Mesenchymal stem cell (in vitro differentiated cells and primary cell): ENCODE measurements at regions not wholly inside any gene's neighbourhood (a gene's known extent, or its start where the extent isn't known, plus 50 kb on each side); places are given as distances from the start of the nearest gene placed in this dataset.

Source experiments
- DNase-seq: peaks from one replicate; pipeline ENCODE4 v3.0.0-alpha.2; 2013
- H2AFZ ChIP-seq: one replicate; pipeline ENCODE4 v1.6.1; 2013; ENCODE audit warnings: low read depth, mild to moderate bottlenecking, control low read depth, inconsistent platforms, low read length, moderate library complexity
- H2AK5ac ChIP-seq: 2 replicates; pipeline ENCODE4 v1.6.1; 2013; ENCODE audit warnings: low read length, moderate library complexity, mild to moderate bottlenecking, inconsistent platforms; ENCODE audit not compliant: severe bottlenecking
- H2BK120ac ChIP-seq: one replicate; pipeline ENCODE4 v1.6.1; 2013; ENCODE audit warnings: low read depth, mild to moderate bottlenecking, inconsistent platforms, low read length, moderate library complexity
- H2BK12ac ChIP-seq, 2 experiments: one replicate each; pipeline ENCODE4 v1.6.1; 2013; ENCODE audit warnings: inconsistent platforms in 2 of 2, low read length in 2 of 2, mild to moderate bottlenecking in 2 of 2, moderate library complexity in 2 of 2, control low read depth in 1 of 2
- H2BK15ac ChIP-seq: one replicate; pipeline ENCODE4 v1.6.1; 2013; ENCODE audit warnings: mild to moderate bottlenecking, low read depth, inconsistent platforms; ENCODE audit not compliant: poor library complexity, severe bottlenecking
- H2BK5ac ChIP-seq: 2 replicates; pipeline ENCODE4 v1.6.1; 2013; ENCODE audit warnings: low read depth, mild to moderate bottlenecking, low read length, control low read depth, inconsistent platforms; ENCODE audit not compliant: poor library complexity, severe bottlenecking
- H3K14ac ChIP-seq, 2 experiments: one replicate each; pipeline ENCODE4 v1.6.1; 2013; ENCODE audit warnings: inconsistent platforms in 2 of 2, low read length in 2 of 2, control low read depth in 1 of 2, mild to moderate bottlenecking in 1 of 2, moderate library complexity in 1 of 2
- H3K18ac ChIP-seq, 2 experiments: one replicate each; pipeline ENCODE4 v1.6.1; 2013; ENCODE audit warnings: inconsistent platforms in 2 of 2, low read length in 2 of 2, control low read depth in 1 of 2, low read depth in 1 of 2, mild to moderate bottlenecking in 1 of 2
- H3K23ac ChIP-seq, 2 experiments: one replicate each; pipeline ENCODE4 v1.6.1; 2013; ENCODE audit warnings: inconsistent platforms in 2 of 2, low read length in 2 of 2, mild to moderate bottlenecking in 2 of 2, moderate library complexity in 2 of 2, control low read depth in 1 of 2
- H3K27ac ChIP-seq: 2 replicates; pipeline ENCODE4 v1.5.1; 2013; ENCODE audit warnings: mild to moderate bottlenecking, moderate library complexity, low read length, control low read depth, inconsistent platforms; ENCODE audit not compliant: poor library complexity, severe bottlenecking
- H3K27me3 ChIP-seq, 2 experiments: 2 replicates each; pipeline versions ENCODE4 v1.6.1 to v1.7.0; 2013; ENCODE audit warnings: low read length in 2 of 2, mild to moderate bottlenecking in 2 of 2, moderate library complexity in 2 of 2, control low read depth in 1 of 2, inconsistent platforms in 1 of 2; ENCODE audit not compliant: control insufficient read depth in 1 of 2, insufficient read depth in 1 of 2
- H3K36me3 ChIP-seq, 2 experiments: 2 replicates each; pipeline versions ENCODE4 v1.6.1 to v1.7.0; 2013; ENCODE audit warnings: low read length in 2 of 2, control low read depth in 1 of 2, inconsistent platforms in 1 of 2, low read depth in 1 of 2, mild to moderate bottlenecking in 1 of 2; ENCODE audit not compliant: insufficient read depth in 2 of 2, control insufficient read depth in 1 of 2
- H3K4ac ChIP-seq, 2 experiments: one replicate each; pipeline ENCODE4 v1.6.1; 2013; ENCODE audit warnings: inconsistent platforms in 2 of 2, low read length in 2 of 2, mild to moderate bottlenecking in 2 of 2, moderate library complexity in 2 of 2, control low read depth in 1 of 2, low read depth in 1 of 2
- H3K4me1 ChIP-seq: 2 replicates; pipeline ENCODE4 v1.6.1; 2013; ENCODE audit warnings: low read depth, low read length, control low read depth; ENCODE audit not compliant: control insufficient read depth, insufficient read depth
- H3K4me2 ChIP-seq: 2 replicates; pipeline ENCODE4 v1.6.1; 2013; ENCODE audit warnings: low read length, mild to moderate bottlenecking, inconsistent platforms; ENCODE audit not compliant: poor library complexity, severe bottlenecking
- H3K4me3 ChIP-seq, 2 experiments: 2 replicates each; pipeline versions ENCODE4 v1.5.1 to v1.7.0; 2013; ENCODE audit warnings: low read length in 2 of 2, mild to moderate bottlenecking in 2 of 2, control low read depth in 1 of 2, low read depth in 1 of 2; ENCODE audit not compliant: insufficient read depth in 1 of 2
- H3K79me1 ChIP-seq: replicated peaks from 2 replicates; pipeline ENCODE4 v1.6.1; 2013; ENCODE audit warnings: mild to moderate bottlenecking, control low read depth, low read length, inconsistent platforms; ENCODE audit not compliant: poor library complexity, severe bottlenecking
- H3K9ac ChIP-seq: 2 replicates; pipeline ENCODE4 v1.7.0; 2013; ENCODE audit warnings: mild to moderate bottlenecking, low read length, moderate library complexity
- H3K9me3 ChIP-seq: 2 replicates; pipeline ENCODE4 v1.7.0; 2013; ENCODE audit warnings: mild to moderate bottlenecking, low read length; ENCODE audit not compliant: control insufficient read depth
- H4K8ac ChIP-seq: one replicate; pipeline ENCODE4 v1.6.1; 2013; ENCODE audit warnings: inconsistent platforms, mild to moderate bottlenecking, low read length, moderate library complexity
- H4K91ac ChIP-seq: one replicate; pipeline ENCODE4 v1.6.1; 2013; ENCODE audit warnings: mild to moderate bottlenecking, low read length, inconsistent platforms
- WGBS: methylation state at CpG from one replicate; pipeline ENCODE4 v1.1.7; 2013; ENCODE audit warnings: mixed read lengths; 5-methylcytosine and 5-hydroxymethylcytosine counted together

DNA sequence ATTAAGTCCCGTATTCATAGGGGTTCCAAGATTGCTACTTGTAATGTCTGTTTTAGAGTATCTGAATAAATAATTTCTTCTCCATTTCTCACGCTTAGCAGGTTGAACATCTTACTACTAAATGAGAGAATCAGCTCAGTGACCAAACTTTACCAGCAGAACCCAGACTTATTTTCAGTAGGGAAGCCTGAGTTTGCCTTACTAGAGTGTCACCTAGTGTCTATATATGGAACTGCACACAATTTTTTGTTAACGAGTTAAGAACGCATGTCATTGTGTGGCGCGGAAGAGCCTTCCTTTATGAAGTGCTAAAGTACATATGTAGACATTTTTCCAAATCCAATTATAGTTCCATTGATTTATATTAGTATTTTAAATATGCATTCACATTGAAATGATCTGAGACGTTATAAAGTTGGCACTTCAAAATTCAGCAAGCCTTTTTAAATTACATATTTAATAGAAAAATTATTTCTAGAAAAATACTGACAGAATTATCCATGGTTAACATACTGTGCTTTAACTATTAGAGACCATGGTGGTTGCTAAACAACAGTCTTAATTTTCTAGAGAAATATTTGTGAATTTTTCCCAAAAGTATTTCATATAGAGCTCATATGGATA, 88.3 kb downstream of the RPS29 start:
- Histone ChIP-seq H2AFZ (no peak overlapping the region), H3K4me2 (no peak overlapping the region), H3K14ac (no peak overlapping the region), H3K4me3 (no peak overlapping the region), H4K91ac (no peak overlapping the region), H3K36me3 (no peaks in the 10 kb centered on the region), H3K18ac (no peak overlapping the region), H3K27me3 (peaks cover 27 to 30% of the 10 kb centered on the region in 2 experiments), H3K23ac (no peak overlapping the region), H2BK12ac (no peak overlapping the region), H2BK5ac (no peak overlapping the region), H2BK15ac (no peak overlapping the region), H2BK120ac (no peak overlapping the region), H3K4me1 (no peaks in the 10 kb centered on the region), H2AK5ac (no peak overlapping the region), H3K9ac (no peak overlapping the region), H4K8ac (no peak overlapping the region), H3K9me3 (no peaks in the 10 kb centered on the region), H3K4ac (no peak overlapping the region), H3K27ac (no peak overlapping the region), H3K79me1 (no peaks in the 10 kb centered on the region)
- no CpG with 5 or more reads among the region's 7 CpGs for WGBS
- peak; percentile 70 for DNase-seq

GRCh38 chr14:49497267-49497666, 88.9 kb downstream of the RPS29 start:
- no peaks in the 10 kb centered on the region for H3K9me3 ChIP-seq
- no peak overlapping the region for H3K4me3 ChIP-seq
- no peak overlapping the region for H2AK5ac ChIP-seq
- no peaks in the 10 kb centered on the region for H3K79me1 ChIP-seq
- no peak for DNase-seq
- H2BK12ac ChIP-seq = no peak overlapping the region
- no peak overlapping the region for H4K91ac ChIP-seq
- H2BK15ac ChIP-seq = no peak overlapping the region
- H3K27me3 ChIP-seq = peaks cover 27 to 30% of the 10 kb centered on the region in 2 experiments
- no peak overlapping the region for H3K9ac ChIP-seq
- H3K14ac ChIP-seq = no peak overlapping the region
- no peak overlapping the region for H2BK120ac ChIP-seq
- no peak overlapping the region for H3K23ac ChIP-seq
- H3K18ac ChIP-seq = no peak overlapping the region
- no peaks in the 10 kb centered on the region for H3K4me1 ChIP-seq
- 100% methylated on average over 2 of the region's 7 CpGs for WGBS
- no peak overlapping the region for H2BK5ac ChIP-seq
- no peak overlapping the region for H4K8ac ChIP-seq
- H3K4ac ChIP-seq = no peak overlapping the region
- no peak overlapping the region for H3K27ac ChIP-seq
- no peaks in the 10 kb centered on the region for H3K36me3 ChIP-seq
- H2AFZ ChIP-seq = no peak overlapping the region
- no peak overlapping the region for H3K4me2 ChIP-seq

DNA sequence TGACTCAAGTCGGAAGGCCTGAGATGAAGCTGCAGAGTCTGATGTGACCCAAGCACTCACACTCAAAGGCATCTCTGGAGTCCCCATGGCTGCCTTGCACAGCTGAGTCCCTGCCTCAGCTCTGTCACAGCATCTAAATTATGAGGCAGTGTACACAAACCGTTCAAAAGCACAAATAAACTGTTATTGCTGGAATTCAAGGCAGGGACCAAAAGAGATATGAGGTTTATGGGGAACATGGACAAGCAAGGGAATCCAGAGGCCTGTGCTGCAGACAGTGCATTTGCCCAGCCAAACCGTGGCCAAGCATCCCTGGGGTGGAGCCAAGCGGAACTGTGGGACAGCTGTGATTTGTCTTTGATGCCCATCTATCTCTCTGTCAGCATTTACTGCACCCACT, 91.3 kb downstream of the RPS29 start:
- no peaks in the 10 kb centered on the region for H3K4me1 ChIP-seq
- H3K4me2 ChIP-seq = no peak overlapping the region
- peaks cover 13 to 18% of the 10 kb centered on the region in 2 experiments for H3K27me3 ChIP-seq
- no peak overlapping the region for H4K91ac ChIP-seq
- no peak overlapping the region for H2BK12ac ChIP-seq
- H3K23ac ChIP-seq = no peak overlapping the region
- H2BK15ac ChIP-seq = no peak overlapping the region
- H4K8ac ChIP-seq = no peak overlapping the region
- no peak overlapping the region for H2AK5ac ChIP-seq
- no peak overlapping the region for H2BK120ac ChIP-seq
- WGBS = 48% methylated on average over 4 of the region's 4 CpGs
- H3K18ac ChIP-seq = no peak overlapping the region
- no peak overlapping the region for H3K9ac ChIP-seq
- no peaks in the 10 kb centered on the region for H3K79me1 ChIP-seq
- no peak overlapping the region for H2AFZ ChIP-seq
- H3K36me3 ChIP-seq = no peaks in the 10 kb centered on the region
- H3K4me3 ChIP-seq = no peak overlapping the region
- no peak overlapping the region for H3K14ac ChIP-seq
- DNase-seq = no peak
- H3K4ac ChIP-seq = no peak overlapping the region
- no peaks in the 10 kb centered on the region for H3K9me3 ChIP-seq
- H3K27ac ChIP-seq = no peak overlapping the region
- H2BK5ac ChIP-seq = no peak overlapping the region

- Histone ChIP-seq H2BK5ac (no peak overlapping the region), H4K91ac (no peak overlapping the region), H2BK12ac (no peak overlapping the region), H3K4me1 (no peaks in the 10 kb centered on the region), H3K18ac (no peak overlapping the region), H3K4me3 (no peak overlapping the region), H3K36me3 (no peaks in the 10 kb centered on the region), H3K9me3 (no peaks in the 10 kb centered on the region), H2BK15ac (no peak overlapping the region), H3K4ac (no peak overlapping the region), H3K23ac (no peak overlapping the region), H4K8ac (no peak overlapping the region), H3K27ac (no peak overlapping the region), H3K27me3 (peaks cover 7 to 15% of the 10 kb centered on the region in 2 experiments), H2BK120ac (no peak overlapping the region), H2AFZ (no peak overlapping the region), H3K9ac (no peak overlapping the region), H3K79me1 (no peaks in the 10 kb centered on the region), H3K4me2 (no peak overlapping the region), H2AK5ac (no peak overlapping the region), H3K14ac (no peak overlapping the region)
- 54% methylated on average over 3 of the region's 3 CpGs for WGBS
- no peak for DNase-seq
Observed at GRCh38 chr14:49493557-49493956, 92.6 kb downstream of the RPS29 start.
